ENCODE measurements at regions not wholly inside any gene's neighbourhood (a gene's known extent, or its start where the extent isn't known, plus 50 kb on each side); places are given as distances from the start of the nearest gene placed in this dataset.

DNA sequence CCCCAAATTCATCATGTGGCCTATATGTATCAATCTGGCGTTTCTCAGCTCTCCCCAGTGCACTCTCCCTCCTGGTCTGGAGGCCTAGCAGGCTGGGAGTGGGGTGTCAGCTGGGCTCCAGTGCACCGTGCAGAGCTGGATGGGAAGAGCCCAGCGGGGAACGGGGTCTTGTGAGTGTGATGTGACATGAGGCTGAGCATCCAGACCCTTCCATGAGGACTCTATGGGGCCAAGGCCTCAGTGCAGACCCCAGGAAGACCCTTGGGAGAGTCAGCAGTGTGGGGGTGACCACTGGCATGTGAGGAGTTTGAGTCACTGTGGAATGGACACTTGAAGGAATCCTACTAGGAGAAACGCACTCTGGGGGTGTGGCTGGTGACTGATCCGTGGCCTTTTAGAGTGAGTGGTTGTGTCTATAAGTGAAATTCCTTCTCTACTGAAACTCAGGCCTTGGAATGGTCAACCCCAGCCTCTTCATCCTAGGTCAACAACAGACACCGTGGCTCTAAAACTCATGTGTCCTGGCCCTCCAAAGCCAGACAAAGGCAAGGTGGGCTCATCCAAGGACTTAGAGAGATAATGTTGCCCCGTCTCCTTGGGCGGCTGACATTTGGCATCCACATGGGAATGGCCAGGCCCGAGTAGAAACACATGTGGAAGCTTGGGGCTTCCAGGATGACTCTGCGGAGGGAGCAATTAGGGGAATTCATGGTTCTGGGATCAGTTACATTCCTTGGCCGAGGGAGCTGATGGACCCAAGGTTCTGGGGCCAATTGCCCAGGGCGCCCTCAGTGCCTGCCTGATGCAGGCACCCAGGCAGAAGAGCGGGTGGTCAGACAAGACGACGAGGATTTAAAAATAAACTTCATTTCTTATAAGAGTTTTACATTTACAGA is 156.0 kb upstream of the TWIST2 start:
- WGBS (ENCODE audit: insufficient coverage) = 93% methylated on average over 9 of the region's 16 CpGs
- Mint-ChIP-seq H3K9me3 (peaks cover 0 to 2% (median 0%) of the 10 kb centered on the region in 7 donors), H3K27ac (peak overlapping the region in 1 of 7 donors; percentile 7), H3K36me3 (no peaks in the 10 kb centered on the region), H3K4me3 (no peak overlapping the region), H3K27me3 (ENCODE audit: low read depth in 3 of 3) (peaks cover 4 to 10% (median 10%) of the 10 kb centered on the region in 3 donors), H3K4me1 (no peaks in the 10 kb centered on the region)
- intact Hi-C loops (cut with micrococcal nuclease) = no loop called here
- H3K9me3 ChIP-seq (replicated peaks in 1 of 2; ENCODE audit: control insufficient read depth in 1 of 2, insufficient read depth in 1 of 2, low read length in 2 of 2) = no peaks in the 10 kb centered on the region
- no peak overlapping the region for H3K27ac ChIP-seq (ENCODE audit: low read depth in 1 of 2, low read length in 2 of 2)
- no peaks in the 10 kb centered on the region for H3K79me2 ChIP-seq (ENCODE audit: insufficient read depth, low read length)
- H3K36me3 ChIP-seq (replicated peaks in 1 of 2; ENCODE audit: control insufficient read depth in 1 of 2, insufficient read depth in 2 of 2, low read length in 2 of 2) = no peaks in the 10 kb centered on the region
- H4K20me1 ChIP-seq (ENCODE audit: insufficient read depth, low read length) = no peaks in the 10 kb centered on the region
- TF ChIP-seq, protein P1, sequence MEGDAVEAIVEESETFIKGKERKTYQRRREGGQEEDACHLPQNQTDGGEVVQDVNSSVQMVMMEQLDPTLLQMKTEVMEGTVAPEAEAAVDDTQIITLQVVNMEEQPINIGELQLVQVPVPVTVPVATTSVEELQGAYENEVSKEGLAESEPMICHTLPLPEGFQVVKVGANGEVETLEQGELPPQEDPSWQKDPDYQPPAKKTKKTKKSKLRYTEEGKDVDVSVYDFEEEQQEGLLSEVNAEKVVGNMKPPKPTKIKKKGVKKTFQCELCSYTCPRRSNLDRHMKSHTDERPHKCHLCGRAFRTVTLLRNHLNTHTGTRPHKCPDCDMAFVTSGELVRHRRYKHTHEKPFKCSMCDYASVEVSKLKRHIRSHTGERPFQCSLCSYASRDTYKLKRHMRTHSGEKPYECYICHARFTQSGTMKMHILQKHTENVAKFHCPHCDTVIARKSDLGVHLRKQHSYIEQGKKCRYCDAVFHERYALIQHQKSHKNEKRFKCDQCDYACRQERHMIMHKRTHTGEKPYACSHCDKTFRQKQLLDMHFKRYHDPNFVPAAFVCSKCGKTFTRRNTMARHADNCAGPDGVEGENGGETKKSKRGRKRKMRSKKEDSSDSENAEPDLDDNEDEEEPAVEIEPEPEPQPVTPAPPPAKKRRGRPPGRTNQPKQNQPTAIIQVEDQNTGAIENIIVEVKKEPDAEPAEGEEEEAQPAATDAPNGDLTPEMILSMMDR (IDR thresholded peaks at IDR 0.05) = no peak
- no peaks in the 10 kb centered on the region for H3K27me3 ChIP-seq (ENCODE audit: control insufficient read depth in 2 of 2, insufficient read depth in 2 of 2, low read length in 2 of 2)
- H3K9ac ChIP-seq (ENCODE audit: insufficient read depth, low read length, poor library complexity, severe bottlenecking) = no peak overlapping the region
- H3K4me2 ChIP-seq (replicated peaks; ENCODE audit: extremely low read depth, low read length, poor library complexity, severe bottlenecking) = no peak overlapping the region
- no peaks in the 10 kb centered on the region for H3K4me1 ChIP-seq (ENCODE audit: control insufficient read depth in 1 of 2, insufficient read depth in 2 of 2, low read length in 2 of 2)
- no peak overlapping the region for H3K4me3 ChIP-seq (replicated peaks in 1 of 3; ENCODE audit: low read depth in 2 of 3, low read length in 3 of 3)
- DNase-seq = no peak
- H2AFZ ChIP-seq (ENCODE audit: insufficient read depth, low read depth, low read length, poor library complexity, severe bottlenecking) = no peak overlapping the region

DNA sequence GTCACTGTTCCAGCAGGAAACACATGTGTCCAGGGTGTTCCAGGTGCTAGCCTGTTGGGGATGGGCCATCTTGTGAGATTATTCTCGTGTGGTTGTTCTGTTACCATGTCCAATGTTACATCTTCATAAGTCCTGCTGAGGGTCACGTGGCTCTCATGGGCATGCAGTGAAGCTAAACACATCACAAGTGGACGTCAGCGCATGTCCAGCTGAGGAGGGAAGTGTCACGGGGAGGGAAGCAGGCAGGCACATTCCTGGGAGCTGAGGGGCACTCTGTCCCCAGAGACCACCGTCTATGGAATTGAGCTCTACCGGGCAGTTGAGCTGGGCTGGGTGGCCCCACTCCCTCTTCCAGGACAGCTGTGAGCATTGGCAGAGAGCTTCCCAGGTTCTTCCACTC is 155.3 kb upstream of the TWIST2 start:
- H3K27ac Mint-ChIP-seq = no peak overlapping the region
- Histone ChIP-seq H3K27me3 (ENCODE audit: control insufficient read depth in 2 of 2, insufficient read depth in 2 of 2, low read length in 2 of 2) (no peaks in the 10 kb centered on the region), H3K9me3 (replicated peaks in 1 of 2; ENCODE audit: control insufficient read depth in 1 of 2, insufficient read depth in 1 of 2, low read length in 2 of 2) (no peaks in the 10 kb centered on the region), H3K4me1 (ENCODE audit: control insufficient read depth in 1 of 2, insufficient read depth in 2 of 2, low read length in 2 of 2) (no peaks in the 10 kb centered on the region), H3K79me2 (ENCODE audit: insufficient read depth, low read length) (no peaks in the 10 kb centered on the region), H3K9ac (ENCODE audit: insufficient read depth, low read length, poor library complexity, severe bottlenecking) (no peak overlapping the region), H3K27ac (ENCODE audit: low read depth in 1 of 2, low read length in 2 of 2) (no peak overlapping the region), H3K4me2 (replicated peaks; ENCODE audit: extremely low read depth, low read length, poor library complexity, severe bottlenecking) (no peak overlapping the region), H4K20me1 (ENCODE audit: insufficient read depth, low read length) (no peaks in the 10 kb centered on the region), H3K4me3 (replicated peaks in 1 of 3; ENCODE audit: low read depth in 2 of 3, low read length in 3 of 3) (no peak overlapping the region), H2AFZ (ENCODE audit: insufficient read depth, low read depth, low read length, poor library complexity, severe bottlenecking) (no peak overlapping the region), H3K36me3 (replicated peaks in 1 of 2; ENCODE audit: control insufficient read depth in 1 of 2, insufficient read depth in 2 of 2, low read length in 2 of 2) (no peaks in the 10 kb centered on the region)
- WGBS (ENCODE audit: insufficient coverage) = 94% methylated on average over 7 of the region's 7 CpGs
- no peaks in the 10 kb centered on the region for H3K4me1 Mint-ChIP-seq
- TF ChIP-seq, protein P1 (IDR thresholded peaks at IDR 0.05) = no peak
- no peak overlapping the region for H3K4me3 Mint-ChIP-seq
- intact Hi-C loops (cut with micrococcal nuclease) = no loop called here
- DNase-seq = no peak
- H3K9me3 Mint-ChIP-seq = peaks cover 0 to 2% (median 0%) of the 10 kb centered on the region in 7 donors
- no peaks in the 10 kb centered on the region for H3K36me3 Mint-ChIP-seq
- H3K27me3 Mint-ChIP-seq (ENCODE audit: low read depth in 3 of 3) = peaks cover 4 to 10% (median 10%) of the 10 kb centered on the region in 3 donors

Data from CD14-positive monocyte (primary cell).